ENCODE measurements at regions not wholly inside any gene's neighbourhood (a gene's known extent, or its start where the extent isn't known, plus 50 kb on each side); places are given as distances from the start of the nearest gene placed in this dataset.

DNA sequence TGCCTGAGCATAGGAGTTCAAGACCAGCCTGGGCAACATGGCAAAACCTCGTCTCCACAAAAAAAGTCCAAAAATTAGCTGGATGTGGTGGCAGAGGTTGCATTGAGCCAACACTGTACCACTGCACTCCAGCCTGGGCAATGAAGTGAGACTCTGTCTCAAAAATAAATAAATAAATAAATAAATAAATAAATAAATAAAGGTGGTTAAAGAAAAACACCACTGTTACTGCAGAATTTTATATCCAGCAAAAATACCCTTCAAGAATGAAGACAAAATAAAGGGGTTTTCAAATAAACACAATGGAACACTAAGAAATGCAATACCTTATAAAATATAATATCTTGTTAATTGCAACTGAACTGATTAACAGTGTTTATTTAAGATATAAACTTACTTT, 150.2 kb upstream of the TBCA start:
- Histone ChIP-seq H3K27ac (no peak overlapping the region), H3K36me3 (replicated peaks) (no peaks in the 10 kb centered on the region), H3K27me3 (replicated peaks) (no peaks in the 10 kb centered on the region), H3K4me3 (ENCODE audit: low read depth, low read length) (no peak overlapping the region)
- TF ChIP-seq, protein P1, sequence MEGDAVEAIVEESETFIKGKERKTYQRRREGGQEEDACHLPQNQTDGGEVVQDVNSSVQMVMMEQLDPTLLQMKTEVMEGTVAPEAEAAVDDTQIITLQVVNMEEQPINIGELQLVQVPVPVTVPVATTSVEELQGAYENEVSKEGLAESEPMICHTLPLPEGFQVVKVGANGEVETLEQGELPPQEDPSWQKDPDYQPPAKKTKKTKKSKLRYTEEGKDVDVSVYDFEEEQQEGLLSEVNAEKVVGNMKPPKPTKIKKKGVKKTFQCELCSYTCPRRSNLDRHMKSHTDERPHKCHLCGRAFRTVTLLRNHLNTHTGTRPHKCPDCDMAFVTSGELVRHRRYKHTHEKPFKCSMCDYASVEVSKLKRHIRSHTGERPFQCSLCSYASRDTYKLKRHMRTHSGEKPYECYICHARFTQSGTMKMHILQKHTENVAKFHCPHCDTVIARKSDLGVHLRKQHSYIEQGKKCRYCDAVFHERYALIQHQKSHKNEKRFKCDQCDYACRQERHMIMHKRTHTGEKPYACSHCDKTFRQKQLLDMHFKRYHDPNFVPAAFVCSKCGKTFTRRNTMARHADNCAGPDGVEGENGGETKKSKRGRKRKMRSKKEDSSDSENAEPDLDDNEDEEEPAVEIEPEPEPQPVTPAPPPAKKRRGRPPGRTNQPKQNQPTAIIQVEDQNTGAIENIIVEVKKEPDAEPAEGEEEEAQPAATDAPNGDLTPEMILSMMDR (IDR thresholded peaks at IDR 0.05; ENCODE audit: low read depth, low read length, missing control alignments), result no peak
- DNase-seq, result no peak
- in situ Hi-C loops (cut with HindIII; ENCODE audit: low pct_ligation_motif_present, low sequenced_read_pairs), result no loop called here

DNA sequence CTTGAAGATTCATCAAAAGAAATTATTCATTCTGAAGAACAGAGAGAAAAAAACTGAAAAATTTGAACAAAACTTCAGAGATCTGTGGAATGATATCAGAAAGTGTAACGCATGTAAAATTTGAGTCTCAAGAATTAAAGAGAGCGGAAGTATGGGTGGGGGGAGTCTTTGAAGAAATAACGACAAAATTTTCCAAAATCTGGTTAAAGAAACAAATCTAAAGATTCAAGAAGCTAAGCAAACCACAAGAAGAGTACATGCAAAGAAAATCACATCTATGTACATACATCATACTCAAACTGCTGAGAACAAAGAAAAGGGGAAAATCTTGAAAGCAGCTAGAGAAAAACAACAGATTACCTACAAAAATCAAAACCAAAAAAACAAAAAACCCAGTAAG, 149.4 kb upstream of the TBCA start:
- H3K27me3 ChIP-seq (replicated peaks), result no peaks in the 10 kb centered on the region
- in situ Hi-C loops (cut with HindIII; ENCODE audit: low pct_ligation_motif_present, low sequenced_read_pairs), result no loop called here
- H3K4me3 ChIP-seq (ENCODE audit: low read depth, low read length), result no peak overlapping the region
- no peak overlapping the region for H3K27ac ChIP-seq
- DNase-seq, result no peak
- TF ChIP-seq, protein P1 (IDR thresholded peaks at IDR 0.05; ENCODE audit: low read depth, low read length, missing control alignments), result no peak
- no peaks in the 10 kb centered on the region for H3K36me3 ChIP-seq (replicated peaks)

DNA sequence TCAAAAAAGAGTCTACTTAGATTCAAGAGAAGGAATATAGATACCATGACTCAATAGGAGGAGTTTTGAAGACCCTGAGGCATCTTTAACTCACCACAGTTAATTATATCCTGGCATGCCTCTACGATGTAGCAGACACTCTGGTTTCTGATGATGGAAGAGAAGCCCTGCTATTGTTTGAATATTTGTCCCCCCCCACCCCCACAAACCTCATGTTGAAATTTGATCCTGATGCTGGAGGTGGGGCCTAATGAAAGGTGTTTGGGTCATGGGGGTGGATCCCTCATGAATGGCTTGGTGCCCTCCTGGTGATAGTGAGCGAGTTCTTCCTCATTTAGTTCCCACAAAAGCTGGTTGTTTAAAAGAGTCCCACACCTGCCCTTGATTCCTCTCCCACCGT, 147.9 kb upstream of the TBCA start:
- no peak for DNase-seq
- Histone ChIP-seq H3K27me3 (replicated peaks) (no peaks in the 10 kb centered on the region), H3K36me3 (replicated peaks) (no peaks in the 10 kb centered on the region), H3K4me3 (ENCODE audit: low read depth, low read length) (no peak overlapping the region), H3K27ac (no peak overlapping the region)
- in situ Hi-C loops (cut with HindIII; ENCODE audit: low pct_ligation_motif_present, low sequenced_read_pairs), result no loop called here
- TF ChIP-seq, protein P1 (IDR thresholded peaks at IDR 0.05; ENCODE audit: low read depth, low read length, missing control alignments), result no peak

DNA sequence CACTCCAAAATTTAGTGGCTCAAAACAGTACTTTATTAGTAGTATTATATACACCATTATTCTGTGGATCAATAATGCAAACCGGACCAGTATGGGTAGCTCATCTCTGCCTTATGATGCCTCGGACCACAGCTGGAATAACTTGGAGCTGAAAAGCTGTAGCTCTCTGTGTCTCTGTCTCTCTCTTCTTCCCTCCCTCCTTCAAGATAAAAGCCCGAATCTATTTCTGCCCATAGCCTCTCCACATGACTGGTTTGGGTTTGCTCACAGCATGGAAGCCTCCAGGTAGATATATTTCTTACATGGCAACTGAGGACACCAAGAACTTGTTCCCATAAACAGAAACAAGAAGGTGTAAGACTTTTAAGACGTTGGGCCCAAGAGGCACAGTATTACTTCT, 147.5 kb upstream of the TBCA start:
- in situ Hi-C loops (cut with HindIII; ENCODE audit: low pct_ligation_motif_present, low sequenced_read_pairs), result no loop called here
- DNase-seq, result no peak
- TF ChIP-seq, protein P1 (IDR thresholded peaks at IDR 0.05; ENCODE audit: low read depth, low read length, missing control alignments), result no peak

DNA sequence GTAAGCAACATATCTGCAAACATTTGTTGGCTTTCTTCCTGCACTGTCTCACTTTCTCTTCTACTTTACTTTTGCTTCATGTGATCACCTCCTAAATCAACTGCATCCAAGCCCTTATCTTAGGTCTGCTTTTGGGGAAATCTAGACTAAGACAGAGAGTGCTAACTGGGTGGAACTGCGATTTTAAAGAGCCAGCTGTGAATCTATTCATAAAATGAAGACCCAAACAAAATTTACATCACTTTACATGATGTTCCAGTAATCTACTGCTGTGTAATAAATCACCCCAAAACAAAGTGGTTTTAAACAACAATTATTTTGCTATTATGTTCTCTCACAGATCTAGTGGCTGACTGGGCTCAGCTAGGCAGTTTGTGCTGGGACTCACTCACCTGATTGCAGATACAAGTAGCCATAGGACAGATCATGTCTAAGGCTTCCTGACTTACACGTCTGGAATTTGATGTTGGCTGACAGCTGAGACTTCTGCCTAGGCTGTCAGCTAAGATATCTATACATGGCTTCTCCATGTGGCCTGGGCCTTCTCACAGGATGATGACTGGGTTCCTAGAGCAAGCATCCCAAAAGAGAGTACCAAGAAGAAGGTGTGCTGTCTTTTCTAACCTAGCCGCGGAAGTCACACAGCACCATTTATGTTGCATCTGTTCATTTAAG, 145.1 kb upstream of the TBCA start:
- in situ Hi-C loops (cut with HindIII; ENCODE audit: low pct_ligation_motif_present, low sequenced_read_pairs), result no loop called here
- DNase-seq, result no peak
- Histone ChIP-seq H3K27ac (no peak overlapping the region), H3K4me3 (ENCODE audit: low read depth, low read length) (no peak overlapping the region), H3K36me3 (replicated peaks) (no peaks in the 10 kb centered on the region), H3K27me3 (replicated peaks) (no peaks in the 10 kb centered on the region)
- TF ChIP-seq, protein P1 (IDR thresholded peaks at IDR 0.05; ENCODE audit: low read depth, low read length, missing control alignments), result no peak

More for the DNA sequence above, 147.5 kb upstream of the TBCA start:
- H3K27ac ChIP-seq, result no peak overlapping the region
- no peaks in the 10 kb centered on the region for H3K36me3 ChIP-seq (replicated peaks)
- no peaks in the 10 kb centered on the region for H3K27me3 ChIP-seq (replicated peaks)
- H3K4me3 ChIP-seq (ENCODE audit: low read depth, low read length), result no peak overlapping the region

Measured in brain microvascular endothelial cell (primary cell).